ENCODE measurements at regions not wholly inside any gene's neighbourhood (a gene's known extent, or its start where the extent isn't known, plus 50 kb on each side); places are given as distances from the start of the nearest gene placed in this dataset.

- DNase-seq: no peak
- intact Hi-C loops (cut with DNase I): no loop called here
These were observed 138.6 kb upstream of the CAMK1G start for GRCh38 chr1:209444961-209445360.

- intact Hi-C loops (cut with DNase I): no loop called here
- DNase-seq: no peak
These were observed 137.9 kb upstream of the CAMK1G start for GRCh38 chr1:209445576-209445975.

DNA sequence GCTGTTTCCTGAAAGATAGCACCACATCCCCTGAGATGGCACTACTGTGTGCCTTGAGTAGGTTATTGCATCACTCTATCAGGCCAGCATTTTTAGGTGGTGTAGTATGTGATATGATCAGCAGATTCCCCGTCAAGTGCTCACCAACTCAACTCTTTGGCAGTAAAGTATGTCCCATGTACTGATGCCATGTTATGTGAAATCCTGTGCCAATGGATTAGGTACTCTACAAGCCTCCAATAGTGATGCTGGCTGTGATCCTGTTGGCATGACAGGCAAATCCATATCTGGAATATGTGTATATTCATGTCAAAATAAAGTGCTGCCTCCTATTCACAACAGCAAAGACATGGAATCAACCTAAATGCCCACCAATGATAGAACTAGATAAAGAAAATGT, 137.2 kb upstream of the CAMK1G start:
- intact Hi-C loops (cut with DNase I): no loop called here

GRCh38 chr1:209454340-209454994, 129.0 kb upstream of the CAMK1G start:
- intact Hi-C loops (cut with DNase I): no loop called here
- DNase-seq: no peak

More for the DNA sequence above, 137.2 kb upstream of the CAMK1G start:
- DNase-seq: no peak

GRCh38 chr1:209455145-209455544, 128.4 kb upstream of the CAMK1G start:
- intact Hi-C loops (cut with DNase I): no loop called here
- no peak for DNase-seq

- intact Hi-C loops (cut with DNase I): no loop called here
- DNase-seq: no peak
These were observed 127.7 kb upstream of the CAMK1G start for GRCh38 chr1:209455661-209456358.

DNA sequence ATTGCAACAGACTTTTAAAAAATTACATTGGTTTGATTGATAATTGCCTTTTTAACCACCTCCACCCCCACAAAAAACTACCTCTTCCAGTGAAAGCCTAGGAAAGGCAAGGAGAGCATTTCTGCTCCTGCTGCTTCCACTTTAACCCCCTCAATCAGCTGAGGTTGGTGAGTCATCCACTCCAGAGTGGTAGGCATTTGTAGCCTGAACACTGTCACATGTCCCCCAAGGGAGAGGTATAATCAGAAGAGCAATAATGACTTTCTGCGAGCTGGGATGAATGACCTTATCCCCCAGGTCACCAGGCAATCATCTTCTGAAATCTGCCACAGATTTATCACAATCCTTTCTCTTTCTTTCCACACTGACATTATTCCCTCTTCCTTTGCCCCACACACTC, 126.6 kb upstream of the CAMK1G start:
- DNase-seq: no peak
- intact Hi-C loops (cut with DNase I): no loop called here

DNA sequence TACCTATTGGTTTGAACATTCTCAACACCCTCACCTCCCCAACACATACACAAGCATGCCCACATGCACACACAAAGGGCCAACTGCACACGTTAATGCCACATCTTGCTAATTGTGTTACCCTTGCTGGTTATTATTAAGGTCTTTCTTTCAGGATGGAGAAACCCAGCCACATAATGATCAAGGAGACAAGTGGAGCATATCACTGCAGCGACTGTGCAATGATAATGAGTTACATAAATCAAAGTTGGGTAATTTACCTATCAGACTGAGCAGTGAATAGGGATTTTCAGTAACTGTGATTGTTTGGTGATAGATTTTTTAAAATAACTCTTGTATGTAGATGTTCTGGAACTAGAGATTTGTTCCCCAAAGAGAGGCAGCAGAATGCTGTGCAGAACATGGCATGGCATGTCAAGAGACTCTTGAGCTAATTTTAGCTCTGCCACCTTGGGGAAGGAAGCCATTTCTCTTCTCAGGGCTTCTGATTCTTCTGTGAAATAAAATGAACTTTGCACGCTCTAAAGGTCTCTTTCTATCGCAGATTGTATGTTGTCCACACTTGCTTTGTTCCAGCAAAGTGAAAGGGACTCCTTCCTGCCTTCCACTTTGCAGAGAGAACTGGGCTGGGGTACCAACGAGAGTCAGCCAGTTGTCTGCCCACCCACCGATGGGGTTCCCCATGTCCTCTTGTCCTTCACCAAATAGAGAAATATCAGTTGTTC, 126.0 kb upstream of the CAMK1G start:
- no peak for DNase-seq
- intact Hi-C loops (cut with DNase I): no loop called here

- DNase-seq: no peak
- intact Hi-C loops (cut with DNase I): no loop called here
These were observed 124.6 kb upstream of the CAMK1G start for GRCh38 chr1:209458921-209459320.

DNA sequence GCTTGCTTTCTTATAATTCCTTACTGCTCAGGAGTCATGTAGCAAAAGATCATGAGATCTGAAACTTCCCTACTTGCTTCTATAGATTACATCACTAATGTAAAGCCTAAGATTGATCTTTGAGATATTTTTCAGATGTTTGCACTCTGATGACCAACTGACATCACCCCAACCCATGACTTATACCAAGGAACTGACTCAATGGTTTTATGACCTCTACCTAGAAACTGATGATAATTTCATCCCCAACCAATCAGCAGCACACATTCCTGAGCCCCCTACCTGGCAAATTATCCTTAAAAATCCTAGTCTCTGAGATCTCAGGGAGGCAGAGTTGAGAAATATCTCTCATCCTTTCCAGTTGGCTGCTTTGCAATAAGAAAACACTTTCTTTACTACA, 122.3 kb upstream of the CAMK1G start:
- no peak for DNase-seq
- intact Hi-C loops (cut with DNase I): no loop called here

DNA sequence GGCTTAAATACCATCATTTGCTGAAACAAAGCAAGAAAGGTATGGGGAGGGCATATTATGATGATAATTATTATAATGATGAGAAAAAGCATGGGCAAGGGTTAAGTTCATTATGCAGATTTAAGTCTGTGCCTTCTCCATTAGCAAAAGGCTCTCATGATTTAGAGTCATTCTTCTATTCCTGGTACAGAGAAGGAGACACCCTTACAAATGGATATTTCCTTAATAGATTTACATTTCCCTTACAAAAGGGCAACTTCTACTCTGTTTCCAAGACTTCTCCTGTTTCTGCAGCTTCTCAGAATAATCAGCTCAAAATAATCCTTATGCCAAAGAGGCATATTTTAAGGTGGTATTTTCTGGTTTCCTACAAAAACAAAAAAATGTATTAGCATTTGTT, 121.1 kb upstream of the CAMK1G start:
- no peak for DNase-seq
- intact Hi-C loops (cut with DNase I): no loop called here

DNA sequence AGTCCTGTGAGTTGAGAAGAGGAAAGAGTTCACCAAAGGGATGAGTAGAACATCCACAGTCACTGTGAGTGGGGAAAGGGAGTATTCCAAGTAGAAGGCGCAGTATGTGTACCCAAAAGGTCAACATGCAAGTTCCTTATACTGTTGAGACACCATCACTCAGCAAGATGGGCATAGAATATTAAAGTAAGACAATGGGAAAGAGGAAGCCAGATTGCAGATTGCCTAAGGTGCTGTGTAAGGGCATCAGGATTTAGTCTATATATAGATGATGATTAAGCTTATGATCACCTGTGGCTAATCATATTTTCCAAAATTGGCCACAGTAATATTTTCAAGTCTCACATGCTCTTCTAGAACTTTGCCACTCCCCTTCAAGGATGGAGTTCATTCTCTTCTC, 120.1 kb upstream of the CAMK1G start:
- intact Hi-C loops (cut with DNase I): no loop called here
- DNase-seq: no peak

DNA sequence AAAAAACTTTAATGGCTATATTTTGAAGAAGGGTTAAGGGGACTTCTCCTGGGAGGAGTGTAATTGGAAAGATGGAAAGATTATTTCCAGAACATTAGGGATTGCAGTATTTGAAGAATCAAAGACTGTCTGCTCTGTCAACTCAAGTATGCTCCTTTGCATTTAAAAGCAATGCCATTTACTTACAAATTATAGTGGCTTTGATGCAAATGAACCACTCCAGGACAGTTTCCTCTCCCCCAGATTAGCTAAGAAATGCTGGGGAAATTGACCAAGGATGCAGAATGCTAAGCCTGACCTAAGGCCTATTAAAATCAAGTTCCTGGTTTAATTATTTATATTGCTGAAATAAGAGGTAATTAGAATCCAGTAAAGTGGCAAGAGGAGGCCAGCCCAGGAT, 110.5 kb upstream of the CAMK1G start:
- intact Hi-C loops (cut with DNase I): no loop called here
- DNase-seq: no peak

DNA sequence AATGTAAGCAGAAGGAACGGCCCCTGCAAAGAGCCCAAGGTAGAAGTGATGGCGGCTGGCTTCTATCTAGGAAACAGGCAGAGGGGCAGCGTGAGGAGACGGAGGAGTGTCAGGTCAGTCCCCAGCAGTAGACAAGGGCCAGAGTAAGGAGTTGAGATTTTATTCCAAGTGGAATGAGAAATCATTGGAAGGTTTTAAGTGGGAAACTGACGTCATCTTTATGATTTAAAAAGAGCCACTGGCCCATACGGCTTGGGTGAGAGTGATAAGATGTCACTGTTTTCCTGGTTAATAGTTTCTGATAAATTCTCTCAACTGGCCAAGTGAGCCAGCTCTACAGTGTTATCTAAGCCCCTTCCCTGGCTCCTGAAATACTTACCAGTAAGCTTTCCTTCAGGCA, 103.2 kb upstream of the CAMK1G start:
- no peak for DNase-seq
- intact Hi-C loops (cut with DNase I): no loop called here

DNA sequence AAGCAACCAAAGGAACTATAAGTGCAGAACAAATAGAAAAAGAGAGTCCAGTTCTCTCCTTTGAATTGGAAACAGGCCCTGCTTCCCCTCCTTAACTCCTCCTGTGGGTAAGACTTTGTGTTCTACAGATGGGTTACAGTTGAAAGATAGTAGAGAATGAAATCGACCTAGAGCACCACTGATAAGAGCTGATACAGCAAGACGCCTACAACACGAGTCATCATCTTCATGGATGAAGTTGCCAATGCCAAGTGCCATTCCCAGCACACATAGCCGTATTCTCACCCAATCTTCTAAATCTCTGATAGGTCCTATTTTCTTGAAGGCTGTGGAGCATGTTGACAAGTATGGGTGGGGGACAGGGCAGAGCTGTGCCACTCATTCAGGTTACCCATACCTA, 99.8 kb upstream of the CAMK1G start:
- DNase-seq: no peak
- intact Hi-C loops (cut with DNase I): no loop called here

GRCh38 chr1:209484429-209484828, 99.1 kb upstream of the CAMK1G start:
- DNase-seq: no peak
- intact Hi-C loops (cut with DNase I): no loop called here

GRCh38 chr1:209485167-209485566, 98.3 kb upstream of the CAMK1G start:
- peak in 3 of 10 donors; percentile 11 to 68 (median 16) for DNase-seq

DNA sequence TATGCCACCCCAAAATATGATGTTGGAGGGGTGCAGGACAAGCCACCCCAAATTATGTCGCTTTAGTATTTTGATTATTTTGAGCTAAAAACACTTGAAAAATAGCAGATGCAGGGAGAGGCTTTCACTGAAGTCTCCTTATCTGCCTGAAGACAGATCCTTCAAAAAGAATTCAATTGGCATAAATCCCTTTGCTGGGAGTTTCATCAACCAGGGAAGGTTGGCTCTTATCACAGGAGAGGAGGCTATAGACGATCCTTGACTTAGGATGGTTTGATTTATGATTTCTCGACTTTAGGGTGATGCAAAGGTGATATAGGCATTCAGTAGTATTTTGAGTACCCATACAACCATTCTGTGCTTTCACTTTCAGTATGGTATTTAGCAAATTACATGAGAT, 97.8 kb upstream of the CAMK1G start:
- intact Hi-C loops (cut with DNase I): no loop called here
- DNase-seq: no peak

More at GRCh38 chr1:209485167-209485566, 98.3 kb upstream of the CAMK1G start:
- intact Hi-C loops (cut with DNase I): no loop called here

DNA sequence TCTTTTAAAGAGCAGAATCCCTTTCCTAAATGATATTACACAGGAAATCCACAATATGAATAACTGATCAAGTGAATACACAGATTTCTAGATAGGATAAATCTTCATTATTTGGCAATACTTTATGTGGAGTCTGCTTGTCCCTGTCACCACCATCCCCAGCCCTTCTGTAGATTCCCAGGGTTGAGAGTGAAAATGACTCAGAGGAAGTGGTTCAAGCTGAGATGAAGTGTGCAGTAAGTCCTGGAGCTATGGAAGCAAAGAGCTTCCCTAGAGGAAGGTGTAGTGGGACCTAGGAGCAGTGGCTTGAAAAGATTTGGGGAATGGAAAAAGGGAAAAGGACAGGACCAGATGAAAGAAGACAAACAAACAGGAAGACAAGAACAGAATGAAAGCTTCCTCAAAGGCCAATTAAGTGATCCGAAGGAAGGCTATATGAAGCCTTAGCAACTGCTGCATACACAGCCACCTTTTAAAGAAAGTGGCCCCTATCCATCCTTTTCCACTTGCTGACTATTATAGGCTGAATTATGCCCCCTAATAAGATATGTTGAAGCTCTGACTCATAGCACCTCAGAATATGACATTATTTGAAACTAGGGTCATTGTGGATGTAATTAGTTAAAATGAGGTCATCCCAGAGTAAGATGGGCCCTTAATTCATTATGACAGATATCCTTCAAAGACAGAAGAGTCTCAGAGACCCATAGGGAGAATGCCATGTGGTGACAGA, 96.5 kb upstream of the CAMK1G start:
- no peak for DNase-seq
- intact Hi-C loops (cut with DNase I): no loop called here

DNA sequence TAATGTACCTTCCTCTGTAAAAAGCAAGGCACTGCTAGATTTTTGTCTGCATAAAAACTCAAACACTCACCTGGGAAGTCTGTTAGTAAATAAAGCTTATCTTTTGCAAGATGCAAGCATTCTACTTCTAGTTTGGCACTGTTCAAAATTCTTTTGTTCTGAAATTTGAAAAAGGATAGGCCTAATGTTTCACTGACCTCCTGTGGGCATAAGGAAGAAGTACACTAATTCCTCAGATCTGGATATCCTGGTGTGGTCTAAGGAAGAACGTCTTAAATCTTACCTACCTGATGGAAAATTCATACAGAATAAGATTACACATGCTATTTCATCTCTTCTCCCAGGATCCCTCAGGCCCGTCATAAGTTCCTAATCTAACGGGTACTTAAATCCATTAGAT, 93.5 kb upstream of the CAMK1G start:
- DNase-seq: no peak
- intact Hi-C loops (cut with DNase I): no loop called here

DNA sequence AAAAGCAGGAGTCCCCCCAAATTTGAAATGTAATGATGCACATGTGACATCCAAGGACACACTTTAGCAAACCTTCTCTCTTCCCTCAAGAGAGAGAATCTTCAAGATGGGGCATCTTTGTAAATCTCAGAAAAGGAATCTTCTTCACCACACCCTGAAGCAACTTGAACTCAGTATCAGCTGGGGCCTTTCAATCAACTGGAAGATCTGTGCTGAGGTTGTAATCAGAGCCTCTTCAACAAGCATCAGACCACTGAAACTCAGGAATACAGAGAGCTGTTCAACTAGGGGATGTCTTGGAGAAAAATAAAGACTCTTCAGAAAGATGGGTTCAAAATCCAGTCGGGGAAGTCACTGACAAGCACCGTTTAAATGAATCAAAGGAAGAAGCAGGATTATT, 92.5 kb upstream of the CAMK1G start:
- no peak for DNase-seq
- intact Hi-C loops (cut with DNase I): no loop called here

Measured in posterior cingulate gyrus (tissue), 11 donors.